Non-pigmented ciliary epithelial cell (primary cell): ENCODE measurements at regions not wholly inside any gene's neighbourhood (a gene's known extent, or its start where the extent isn't known, plus 50 kb on each side); places are given as distances from the start of the nearest gene placed in this dataset.

Experiments used
- DNase-seq: peaks from one replicate; pipeline ENCODE4 v3.0.0-alpha.2; 2010; ENCODE audit warnings: low read depth

DNA sequence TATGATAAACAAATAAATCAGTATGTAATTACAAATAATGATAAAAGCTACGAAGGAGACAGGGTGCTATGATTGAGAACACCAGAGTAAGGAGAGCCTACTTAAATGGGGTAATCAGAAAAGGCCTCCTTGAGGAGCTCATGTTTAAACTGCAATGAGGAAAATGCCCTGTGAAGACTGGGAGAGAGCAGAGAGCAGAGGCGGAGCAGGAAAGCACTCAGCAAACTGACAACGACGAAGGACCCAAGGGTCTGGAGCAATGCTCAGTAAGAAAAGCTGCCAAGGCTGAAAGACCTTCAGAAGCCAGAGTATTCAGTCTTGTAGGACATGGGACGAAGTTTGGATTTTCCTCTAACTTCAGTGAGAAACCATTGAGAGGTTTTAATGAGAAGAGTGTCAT is 114.2 kb upstream of the PLEKHA5 start:
- DNase-seq = no peak

DNA sequence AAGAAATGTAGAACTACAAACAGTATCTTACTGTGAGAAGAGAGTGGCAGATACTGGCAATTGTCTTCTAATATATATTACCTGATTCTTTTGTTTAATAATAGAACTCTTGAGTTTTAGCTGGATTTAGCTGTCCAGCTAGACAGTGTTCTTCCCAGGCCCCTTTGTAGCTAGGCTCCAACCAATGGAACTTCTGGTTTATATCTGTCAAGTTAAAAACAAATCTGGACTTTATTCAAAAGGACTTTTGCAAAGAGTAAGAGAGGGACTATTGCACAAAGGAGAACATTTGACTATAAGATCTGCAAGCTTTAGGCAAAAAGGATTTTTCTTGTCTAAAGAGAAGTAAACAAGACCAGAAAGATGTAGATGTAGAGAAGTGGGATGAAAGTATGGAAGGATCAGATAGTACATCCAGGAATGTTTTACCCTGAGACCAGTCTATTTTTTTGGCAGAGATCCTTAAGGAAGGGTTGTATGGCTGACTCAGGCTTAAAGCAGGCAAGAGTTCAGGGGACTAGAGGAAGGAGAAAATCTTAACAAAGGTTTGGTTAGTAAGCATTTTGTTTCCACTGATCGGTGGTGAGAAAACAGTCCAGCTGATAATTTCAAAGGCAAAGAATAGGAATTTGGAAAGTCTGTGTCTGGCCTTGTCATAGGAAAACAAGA is 111.1 kb upstream of the PLEKHA5 start:
- DNase-seq = peak; percentile 69

DNA sequence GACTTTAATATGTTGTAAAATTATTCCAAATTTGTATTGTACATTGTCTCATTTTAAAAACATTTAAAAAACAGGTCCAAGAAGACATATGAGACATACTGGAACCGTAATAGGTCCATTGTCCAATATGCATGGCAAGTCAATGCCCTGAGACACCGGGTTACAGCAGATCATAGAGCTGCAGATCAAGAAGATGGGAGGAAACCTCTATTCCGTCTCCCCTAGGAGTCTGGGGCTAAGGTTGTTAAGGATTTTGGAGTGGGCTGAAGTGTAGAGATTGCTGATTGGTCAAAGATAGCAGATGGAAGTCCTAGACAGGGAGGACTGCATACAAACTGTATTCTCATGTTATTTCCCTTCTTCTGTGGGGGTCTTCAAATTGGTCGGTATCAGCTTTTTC is 108.3 kb upstream of the PLEKHA5 start:
- DNase-seq = no peak

DNA sequence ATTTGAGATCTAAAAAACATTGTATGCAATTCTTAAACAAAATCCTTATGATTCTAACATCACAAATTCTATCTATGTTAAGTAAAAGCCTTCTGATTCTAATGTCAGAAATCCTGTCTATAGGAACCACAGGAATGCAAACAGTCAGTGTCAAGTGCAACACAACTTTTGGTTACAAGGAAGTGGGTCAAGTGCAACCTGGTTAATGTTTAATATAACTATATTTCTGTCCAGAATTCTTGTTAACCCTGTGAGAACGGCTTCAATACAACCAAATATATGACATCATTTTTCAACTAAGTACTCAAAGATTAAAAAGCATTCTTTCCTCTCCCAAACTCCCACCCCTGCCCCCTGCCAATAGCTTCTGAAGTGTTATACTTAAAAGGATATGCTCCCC is 107.9 kb upstream of the PLEKHA5 start:
- DNase-seq = no peak

DNA sequence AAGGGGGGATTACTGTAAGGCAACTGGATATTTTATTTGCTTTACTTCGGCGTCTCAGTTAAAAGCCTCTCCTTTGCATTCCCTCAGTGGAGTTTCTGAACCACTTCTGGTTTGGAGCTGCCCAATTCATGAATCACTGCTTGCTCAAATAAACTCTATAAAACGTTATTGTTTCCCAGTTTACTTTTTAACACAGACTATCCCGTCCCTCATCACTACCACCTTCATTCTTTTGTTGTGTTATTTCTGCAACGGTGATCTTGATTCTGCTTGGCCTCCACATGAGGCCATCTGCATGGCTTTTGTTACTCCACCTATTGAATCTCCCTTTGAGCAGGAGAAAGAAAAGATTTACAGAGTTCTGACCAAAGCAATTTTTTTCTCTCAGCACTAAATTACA is 104.0 kb upstream of the PLEKHA5 start:
- DNase-seq = no peak

DNA sequence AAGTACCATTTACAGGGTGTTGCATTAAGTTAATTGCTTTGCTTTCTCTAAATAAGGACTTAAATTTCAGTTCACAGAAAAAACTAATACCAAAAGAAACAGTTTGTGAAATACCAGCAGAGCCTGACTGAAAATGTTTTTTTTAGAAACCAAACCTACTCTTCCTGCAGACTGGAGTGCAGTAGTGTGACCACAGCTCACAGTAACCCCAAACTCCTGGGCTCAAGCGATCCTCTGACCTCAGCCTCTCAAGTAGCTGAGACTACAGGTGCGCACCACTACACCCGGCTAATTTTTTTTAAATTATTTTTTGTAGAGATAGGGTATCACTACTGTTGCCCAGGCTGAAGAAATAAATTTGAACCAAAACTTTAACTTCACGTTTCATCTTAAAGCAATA is 103.5 kb upstream of the PLEKHA5 start:
- no peak for DNase-seq

DNA sequence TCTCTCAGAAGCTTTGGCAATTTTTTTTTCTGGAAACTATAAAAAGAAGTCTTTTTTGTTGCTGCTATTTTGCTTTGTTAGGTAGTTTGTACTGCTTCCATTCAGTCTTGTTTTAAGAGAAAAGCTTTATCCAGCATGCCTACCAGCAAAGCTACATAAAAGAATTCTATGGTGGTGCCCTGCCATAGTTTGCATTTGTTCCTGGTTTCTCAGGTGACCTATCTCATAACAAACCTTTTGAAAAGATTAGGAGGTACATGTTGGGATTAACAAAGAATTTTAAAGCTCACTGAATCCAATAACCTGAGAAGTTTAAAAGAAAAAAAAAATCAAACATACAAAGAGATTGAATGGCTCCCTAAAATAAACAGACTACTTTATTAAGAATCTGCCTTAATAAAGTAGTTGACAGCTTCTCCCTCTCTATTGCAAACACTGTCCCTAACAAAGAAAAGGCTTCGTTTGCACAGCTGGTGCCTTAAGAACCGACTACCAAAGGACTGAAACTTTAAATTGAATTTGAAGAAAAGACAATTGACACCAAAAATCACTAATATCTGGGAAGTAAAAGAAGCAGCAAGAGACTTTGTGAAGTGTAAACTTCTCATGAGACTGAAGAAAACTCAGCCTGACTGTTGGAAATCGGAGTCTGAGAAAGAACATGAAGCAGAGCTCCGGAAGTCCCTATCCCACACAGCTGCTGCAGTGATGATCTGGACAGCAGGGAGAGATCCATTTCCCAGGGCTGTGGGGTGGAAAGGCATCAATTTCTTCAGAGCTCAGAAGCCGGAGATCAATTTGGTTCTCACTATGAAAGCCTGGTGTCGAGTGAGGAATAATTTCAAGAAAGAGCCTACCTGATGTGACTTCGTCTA is 102.7 kb upstream of the PLEKHA5 start:
- no peak for DNase-seq

DNA sequence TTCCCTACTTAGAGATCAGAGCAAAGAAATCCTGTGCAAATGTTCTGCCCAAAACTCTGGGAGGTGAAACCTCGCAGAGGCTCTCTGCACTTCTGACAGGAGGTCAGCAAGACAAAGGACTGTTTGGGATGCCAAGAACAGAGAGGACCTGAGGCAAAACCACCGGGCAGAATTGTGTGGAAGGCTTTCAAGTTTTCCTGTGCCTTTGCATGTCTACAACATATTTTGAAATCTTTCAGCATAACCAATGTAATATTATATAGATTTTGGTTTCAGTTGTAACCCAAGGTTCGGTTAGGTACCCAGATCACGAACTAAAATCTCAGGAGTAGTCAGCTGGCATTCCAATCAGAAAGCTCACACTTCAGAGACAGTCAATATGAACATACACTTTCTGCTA is 99.4 kb upstream of the PLEKHA5 start:
- DNase-seq = no peak

DNA sequence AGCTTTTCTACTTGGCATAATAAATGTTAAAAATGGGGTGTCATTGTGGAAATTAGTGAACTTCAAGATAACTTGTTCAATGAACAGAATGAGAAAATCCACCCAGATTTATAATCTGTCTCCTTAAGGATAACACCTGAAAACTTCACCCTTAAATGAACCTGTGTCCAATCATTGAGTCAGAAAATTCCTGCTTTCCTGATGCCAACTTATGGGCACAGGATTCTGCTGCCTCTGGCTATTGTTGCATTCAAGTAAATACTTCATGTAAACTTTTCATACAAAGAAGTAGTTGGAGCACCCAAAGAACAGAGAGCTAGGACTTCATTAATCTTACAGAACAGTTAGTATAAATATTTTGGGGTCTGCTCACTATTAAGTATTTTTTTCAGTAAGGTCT is 98.9 kb upstream of the PLEKHA5 start:
- no peak for DNase-seq

DNA sequence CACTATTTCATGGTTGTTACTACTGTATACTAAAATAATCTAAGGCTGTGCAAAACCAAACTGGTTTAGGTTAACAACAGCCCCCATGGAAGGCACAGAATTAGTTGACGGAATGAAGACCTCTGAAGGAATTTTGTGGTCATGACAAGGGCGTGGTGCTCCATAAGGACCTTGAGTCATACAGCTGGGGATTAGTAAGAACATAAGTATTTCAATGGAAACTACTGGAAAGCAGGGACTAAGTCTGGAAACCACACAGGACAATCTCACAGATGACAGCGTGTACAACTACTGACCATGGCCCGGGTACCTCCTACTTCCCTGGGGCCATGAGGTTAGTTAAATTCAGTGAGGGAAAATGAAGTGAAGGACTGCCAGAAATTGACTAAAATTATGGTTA is 98.5 kb upstream of the PLEKHA5 start:
- DNase-seq = peak; percentile 75

DNA sequence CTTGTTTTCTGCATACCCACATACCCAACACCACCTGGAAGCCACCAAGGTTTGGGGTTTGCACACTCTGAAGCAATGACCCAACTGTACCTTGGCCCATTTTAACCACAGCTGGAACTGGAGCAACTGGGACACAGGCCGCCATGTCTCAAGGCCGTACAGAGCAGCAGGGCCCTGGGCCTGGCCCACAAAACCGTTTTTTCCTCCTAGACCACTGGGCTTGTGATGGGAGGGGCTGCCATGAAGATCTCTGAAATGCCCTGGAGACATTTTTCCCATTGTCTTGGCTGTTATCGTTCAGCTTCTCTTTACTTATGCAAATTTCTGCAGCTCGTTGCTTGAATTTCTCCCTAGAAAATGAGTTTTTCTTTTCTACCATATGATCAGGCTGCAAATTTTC is 96.7 kb upstream of the PLEKHA5 start:
- no peak for DNase-seq

DNA sequence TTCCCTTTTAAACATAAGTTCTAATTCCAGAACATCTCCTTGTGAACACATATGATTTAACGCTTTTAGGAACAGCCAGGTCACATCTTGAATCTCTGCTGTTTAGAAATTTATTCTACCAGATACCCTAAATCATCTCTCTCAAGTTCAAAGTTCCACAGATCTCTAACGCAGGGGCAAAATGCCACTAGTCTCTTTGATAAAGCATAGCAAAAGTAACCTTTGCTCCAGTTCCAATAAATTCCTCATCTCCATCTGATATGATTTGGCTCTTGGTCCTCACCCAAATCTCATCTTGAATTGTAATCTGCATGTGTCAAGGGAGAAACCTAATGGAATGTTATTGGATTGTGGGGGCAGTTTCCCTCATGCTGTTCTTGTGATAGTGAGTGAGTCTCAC is 96.3 kb upstream of the PLEKHA5 start:
- DNase-seq = no peak

DNA sequence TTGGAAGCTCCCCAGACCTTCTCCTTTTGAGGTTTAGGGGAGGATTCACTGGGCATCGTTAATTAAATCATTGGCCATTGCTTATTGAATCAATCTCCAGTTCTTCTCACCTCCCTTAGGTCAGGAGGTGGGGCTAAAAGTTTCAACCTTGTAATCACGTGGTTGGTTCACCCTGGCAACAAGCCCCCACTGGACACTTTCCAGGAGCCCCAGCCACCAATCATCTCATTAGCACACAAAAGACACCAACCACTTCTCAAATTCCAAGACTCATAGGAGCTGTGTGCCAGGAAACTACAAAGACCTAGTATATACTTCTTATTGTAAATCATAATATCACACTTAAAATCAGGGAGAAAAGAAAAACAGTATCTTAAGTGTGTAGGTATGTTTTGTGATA is 94.6 kb upstream of the PLEKHA5 start:
- no peak for DNase-seq

DNA sequence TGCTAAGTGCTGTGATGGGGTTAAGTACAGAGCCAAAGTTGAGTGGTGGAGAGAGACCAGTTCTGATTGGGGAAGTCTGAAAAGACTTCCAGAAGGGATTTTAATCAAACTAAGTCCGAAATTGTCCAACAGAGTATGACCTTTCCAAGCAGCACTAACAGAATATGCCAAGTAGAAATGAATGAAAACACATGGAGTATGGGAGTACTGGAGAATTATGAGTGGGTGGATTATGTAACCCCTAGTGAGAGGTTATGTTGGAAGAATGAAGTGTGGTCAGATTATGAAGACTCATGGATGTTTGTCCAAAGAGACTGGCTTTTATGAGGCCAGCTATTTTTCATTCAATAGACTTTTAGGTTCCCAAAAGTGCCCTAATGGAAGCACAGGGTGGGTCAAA is 94.0 kb upstream of the PLEKHA5 start:
- DNase-seq = peak; percentile 60

DNA sequence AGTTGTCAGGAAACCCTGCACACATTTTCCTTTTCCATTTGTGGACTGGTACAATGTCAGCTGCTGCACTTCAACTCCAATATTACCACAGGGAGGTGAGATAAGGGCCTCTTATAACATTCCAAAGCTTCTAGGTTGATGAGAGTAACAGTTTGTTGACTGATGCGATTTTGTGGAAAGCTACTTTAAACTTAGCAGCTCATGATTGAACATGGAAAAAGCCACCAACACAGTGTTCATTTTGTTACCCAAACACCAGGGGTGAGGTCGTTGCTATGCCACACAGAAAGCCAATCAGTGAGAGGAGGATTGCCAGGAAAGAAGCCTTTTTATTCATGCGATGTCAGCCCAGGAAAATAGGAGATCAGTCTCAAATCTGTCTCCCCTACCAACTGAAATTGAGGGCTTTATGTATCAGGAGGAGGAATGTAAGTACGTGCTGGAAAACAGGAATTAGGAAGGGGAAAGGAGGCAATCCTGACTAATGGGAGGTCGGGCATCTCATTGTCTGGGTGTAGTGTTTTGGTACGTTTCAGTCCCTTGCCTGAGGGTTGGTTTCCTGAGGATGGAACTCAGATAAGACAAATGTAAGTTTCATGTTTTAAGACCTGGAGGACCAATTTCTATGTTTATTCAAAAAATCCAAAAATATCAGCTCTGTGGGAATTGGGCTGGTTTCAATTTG is 92.7 kb upstream of the PLEKHA5 start:
- DNase-seq = peak; percentile 58

DNA sequence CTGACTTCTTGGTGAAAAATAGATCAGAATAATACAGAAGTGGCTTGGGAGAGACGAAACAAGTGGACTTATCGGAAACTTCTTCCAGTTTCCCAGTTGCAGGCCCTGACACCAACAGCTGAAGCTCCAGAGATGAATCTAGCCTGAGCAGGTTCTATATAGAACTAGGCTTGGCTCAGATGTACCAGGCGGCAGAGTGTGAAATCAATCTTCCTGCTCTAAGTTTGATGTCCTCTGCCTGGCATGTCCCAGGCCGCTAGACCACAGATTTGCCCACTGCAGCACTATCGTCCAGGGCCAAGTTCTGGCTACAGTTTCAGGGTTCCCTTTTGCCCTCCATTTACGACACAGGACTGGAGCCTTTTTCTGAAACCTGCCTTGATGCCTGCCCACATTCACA is 91.3 kb upstream of the PLEKHA5 start:
- DNase-seq = no peak

DNA sequence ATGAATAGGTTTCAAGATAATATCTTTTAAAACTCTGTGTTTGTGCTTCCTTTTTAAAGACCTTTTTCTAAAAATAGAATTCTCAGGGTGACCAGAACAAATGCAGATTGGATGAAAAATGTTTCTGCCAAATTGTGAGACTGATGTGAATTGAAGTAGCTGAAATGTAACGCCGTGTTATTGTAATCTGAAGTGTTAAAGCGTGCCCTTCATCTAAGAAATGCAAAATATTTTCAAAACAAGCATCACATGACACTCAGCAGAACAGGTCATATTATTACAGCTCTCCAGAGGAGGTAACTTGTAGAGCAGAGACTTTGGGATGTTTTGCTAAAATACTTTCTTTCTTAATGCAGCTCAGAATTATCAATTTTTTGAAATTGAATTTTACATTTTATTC is 90.0 kb upstream of the PLEKHA5 start:
- DNase-seq = no peak

DNA sequence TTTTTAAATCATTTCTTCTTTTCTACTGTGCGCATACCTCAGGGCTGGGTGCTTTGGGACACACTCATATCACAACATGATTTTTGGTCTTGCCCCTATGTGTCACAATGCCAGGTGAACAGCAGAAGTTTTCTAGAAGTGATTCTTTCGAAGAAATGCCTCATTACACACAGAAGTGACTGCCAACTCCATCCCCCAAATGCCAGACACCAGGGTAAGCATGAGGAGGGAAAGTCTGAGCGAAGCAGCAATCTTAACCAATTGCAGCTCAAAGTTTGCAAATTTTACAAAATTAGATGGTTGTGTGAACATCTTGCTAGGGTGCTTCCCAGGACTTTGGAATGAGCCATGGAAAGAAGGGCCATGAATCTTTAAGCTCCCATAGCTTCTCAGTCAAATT is 87.3 kb upstream of the PLEKHA5 start:
- DNase-seq = no peak

DNA sequence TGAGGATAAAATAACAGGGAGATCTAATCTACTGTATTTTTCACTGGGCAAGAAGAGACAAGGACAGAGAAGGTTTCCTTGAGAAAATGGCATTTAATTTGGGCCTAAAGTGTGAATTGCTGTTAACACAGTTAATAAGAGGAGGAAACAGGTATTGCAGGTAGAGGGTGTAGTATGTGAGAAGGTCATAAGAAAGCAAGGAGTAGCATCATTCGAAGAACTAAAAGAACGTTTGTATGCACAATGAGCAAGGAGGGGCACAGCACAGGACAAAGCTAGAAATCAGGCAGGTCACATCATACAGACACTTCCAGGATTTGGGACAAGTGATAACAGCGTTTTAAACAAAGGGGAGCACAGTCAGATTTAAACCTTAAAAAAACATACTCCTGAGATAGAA is 85.1 kb upstream of the PLEKHA5 start:
- no peak for DNase-seq

DNA sequence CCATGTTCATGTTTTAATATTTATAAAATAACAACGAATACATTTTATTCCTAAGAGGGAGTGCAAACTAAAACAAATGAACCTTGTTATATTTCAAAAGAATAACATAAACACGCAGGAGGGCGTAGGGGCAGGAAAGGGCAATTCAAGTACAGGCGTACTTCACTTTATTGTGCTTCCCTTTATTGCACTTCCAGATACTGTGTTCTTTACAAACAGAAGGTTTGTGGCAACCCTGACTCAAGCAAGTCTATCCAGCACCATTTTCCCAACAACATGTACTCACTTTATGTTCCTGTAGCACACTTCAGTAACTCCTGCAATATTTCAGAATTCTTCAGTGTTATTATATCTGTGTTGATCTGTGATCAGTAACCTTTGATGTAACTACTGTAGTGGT is 84.6 kb upstream of the PLEKHA5 start:
- DNase-seq = no peak

DNA sequence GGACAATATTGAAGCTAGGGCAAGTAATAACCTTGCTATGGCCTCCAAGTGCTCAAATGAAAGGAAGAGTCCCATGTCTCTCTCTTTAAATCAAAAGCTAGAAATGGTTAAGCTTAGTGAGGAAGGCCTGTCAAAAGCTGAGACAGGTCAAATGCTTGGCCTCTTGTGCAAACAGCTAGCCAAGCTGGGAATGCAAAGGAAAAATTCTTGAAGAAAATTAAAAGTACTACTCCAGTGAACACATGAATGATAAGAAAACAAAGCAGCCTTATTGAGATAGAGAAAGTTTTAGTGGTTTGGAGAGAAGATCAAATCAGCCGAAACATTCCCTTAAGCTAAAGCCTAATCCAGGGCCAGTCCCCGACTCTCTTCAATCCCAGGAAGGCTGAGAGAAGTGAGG is 84.1 kb upstream of the PLEKHA5 start:
- DNase-seq = no peak

DNA sequence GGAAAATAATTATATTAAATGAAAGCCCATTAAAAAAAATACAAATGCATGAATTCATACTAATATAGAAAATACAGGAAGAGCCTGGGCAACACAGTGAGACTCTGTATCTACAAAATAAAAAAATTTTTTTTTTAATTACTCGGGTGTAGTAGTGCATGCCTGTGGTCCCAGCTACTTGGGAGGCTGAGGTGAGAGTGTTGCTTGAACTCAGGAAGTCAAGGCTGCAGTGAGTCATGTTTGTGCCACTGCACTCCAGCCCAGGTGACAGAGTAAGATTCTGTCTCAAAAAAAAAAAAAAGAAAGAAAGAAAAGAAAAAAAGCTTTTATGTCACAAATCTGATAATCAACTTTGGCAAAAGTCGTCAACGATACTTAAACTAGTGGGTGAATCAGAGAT is 80.6 kb upstream of the PLEKHA5 start:
- no peak for DNase-seq

DNA sequence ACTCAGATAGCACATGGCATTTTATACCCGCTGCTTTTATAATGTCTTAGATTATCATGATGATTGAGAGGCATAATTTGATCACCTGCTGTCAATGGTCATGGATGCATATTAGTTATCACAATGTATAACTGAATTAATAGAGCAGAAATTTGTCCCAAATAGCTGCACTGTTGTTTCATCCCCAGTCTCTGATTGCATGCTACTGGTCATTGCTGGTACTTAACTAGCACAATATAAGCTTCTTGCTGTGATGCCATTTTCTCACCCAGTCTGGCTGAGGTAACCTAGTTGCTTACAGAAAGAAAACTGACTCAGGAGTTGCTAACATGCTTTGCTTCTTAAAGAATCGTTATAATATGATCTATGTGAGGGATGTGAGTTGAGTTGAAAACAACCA is 76.8 kb upstream of the PLEKHA5 start:
- DNase-seq = no peak
